Vagina (tissue), 2 donors: ENCODE measurements at regions not wholly inside any gene's neighbourhood (a gene's known extent, or its start where the extent isn't known, plus 50 kb on each side); places are given as distances from the start of the nearest gene placed in this dataset.

Source experiments
- DNase-seq, 2 donors: peaks; one replicate each; pipeline ENCODE4 v3.0.0-alpha.2; 2017; ENCODE audit errors: extremely low spot score in 2 of 2
- H3K27ac ChIP-seq: fragments of 200-600 bp; sonication (generic); one replicate; pipeline ENCODE4 v1.5.1; 2019
- H3K27me3 ChIP-seq: fragments of 200-600 bp; sonication (generic); one replicate; pipeline ENCODE4 v1.5.1; 2019
- H3K36me3 ChIP-seq, 2 donors: fragments of 200-600 bp; sonication (generic); one replicate each; pipeline ENCODE4 v1.5.1; 2017 to 2019
- H3K4me1 ChIP-seq: fragments of 200-600 bp; sonication (generic); one replicate; pipeline ENCODE4 v1.5.1; 2019
- H3K4me3 ChIP-seq, 2 donors: fragments of 200-600 bp; sonication (generic); 1 replicate in 1 of 2; 2 replicates in 1 of 2; pipeline ENCODE4 v1.5.1; 2016 to 2019
- H3K9me3 ChIP-seq: fragments of 200-600 bp; sonication (generic); one replicate; pipeline ENCODE4 v1.5.1; 2019
- POLR2A ChIP-seq, 2 donors: fragments of 450-650 bp; IDR thresholded peaks; one replicate each; pipeline ENCODE4 v1.6.1; 2017; ENCODE audit warnings: antibody characterized with exemption in 2 of 2, mild to moderate bottlenecking in 2 of 2, moderate library complexity in 2 of 2
- POLR2AphosphoS5 ChIP-seq, 2 donors: sonication (generic); formaldehyde crosslinking; IDR thresholded peaks; one replicate each; pipeline ENCODE4 v1.9.0; 2017; ENCODE audit warnings: antibody characterized with exemption in 2 of 2, mild to moderate bottlenecking in 2 of 2, low read depth in 1 of 2; ENCODE audit not compliant: insufficient read depth in 1 of 2
- intact Hi-C: fragments of 100-400 bp; cut with DNase I; formaldehyde crosslinking; loops from one replicate; pipeline ENCODE4 v1.15.1; 2023
- TF ChIP-seq, protein P1 (sequence below), 3 experiments: fragments of 450-650 bp in 2 of 3; fragments of 200-600 bp in 1 of 3; sonication (generic) in 1 of 3; IDR thresholded peaks; one replicate each; pipeline ENCODE4 v1.5.1; 2017 to 2019; ENCODE audit warnings: antibody characterized with exemption in 3 of 3, mild to moderate bottlenecking in 2 of 3, moderate library complexity in 2 of 3

DNA sequence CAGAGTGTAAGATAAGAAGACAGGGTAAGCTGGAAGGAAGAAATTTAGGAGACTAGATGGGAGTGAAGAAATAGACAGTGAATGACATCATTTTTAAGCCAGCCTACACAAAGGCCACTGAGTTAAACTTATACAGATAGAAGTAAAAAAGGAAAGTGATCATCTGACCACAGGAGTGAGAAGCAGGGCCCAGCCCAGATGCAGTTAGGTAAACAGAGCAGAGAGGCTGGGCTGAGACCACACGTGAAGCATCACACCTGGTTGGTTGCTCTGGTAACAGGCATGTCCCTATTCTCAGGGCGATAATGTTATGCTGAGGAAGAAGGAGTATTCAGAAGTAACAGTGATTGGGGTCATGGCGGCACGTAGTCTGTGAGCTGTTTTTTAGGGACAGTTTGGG, 1079.4 kb downstream of the AACS start:
- intact Hi-C loops, result no loop called here
- no peaks in the 10 kb centered on the region for H3K36me3 ChIP-seq
- TF ChIP-seq, protein P1, sequence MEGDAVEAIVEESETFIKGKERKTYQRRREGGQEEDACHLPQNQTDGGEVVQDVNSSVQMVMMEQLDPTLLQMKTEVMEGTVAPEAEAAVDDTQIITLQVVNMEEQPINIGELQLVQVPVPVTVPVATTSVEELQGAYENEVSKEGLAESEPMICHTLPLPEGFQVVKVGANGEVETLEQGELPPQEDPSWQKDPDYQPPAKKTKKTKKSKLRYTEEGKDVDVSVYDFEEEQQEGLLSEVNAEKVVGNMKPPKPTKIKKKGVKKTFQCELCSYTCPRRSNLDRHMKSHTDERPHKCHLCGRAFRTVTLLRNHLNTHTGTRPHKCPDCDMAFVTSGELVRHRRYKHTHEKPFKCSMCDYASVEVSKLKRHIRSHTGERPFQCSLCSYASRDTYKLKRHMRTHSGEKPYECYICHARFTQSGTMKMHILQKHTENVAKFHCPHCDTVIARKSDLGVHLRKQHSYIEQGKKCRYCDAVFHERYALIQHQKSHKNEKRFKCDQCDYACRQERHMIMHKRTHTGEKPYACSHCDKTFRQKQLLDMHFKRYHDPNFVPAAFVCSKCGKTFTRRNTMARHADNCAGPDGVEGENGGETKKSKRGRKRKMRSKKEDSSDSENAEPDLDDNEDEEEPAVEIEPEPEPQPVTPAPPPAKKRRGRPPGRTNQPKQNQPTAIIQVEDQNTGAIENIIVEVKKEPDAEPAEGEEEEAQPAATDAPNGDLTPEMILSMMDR (IDR thresholded peaks at IDR 0.05), result no peak
- TF ChIP-seq POLR2A (IDR thresholded peaks at IDR 0.05), result no peak
- TF ChIP-seq POLR2AphosphoS5 (IDR thresholded peaks at IDR 0.05; ENCODE audit: insufficient read depth in 1 of 2, low read depth in 1 of 2), result no peak

DNA sequence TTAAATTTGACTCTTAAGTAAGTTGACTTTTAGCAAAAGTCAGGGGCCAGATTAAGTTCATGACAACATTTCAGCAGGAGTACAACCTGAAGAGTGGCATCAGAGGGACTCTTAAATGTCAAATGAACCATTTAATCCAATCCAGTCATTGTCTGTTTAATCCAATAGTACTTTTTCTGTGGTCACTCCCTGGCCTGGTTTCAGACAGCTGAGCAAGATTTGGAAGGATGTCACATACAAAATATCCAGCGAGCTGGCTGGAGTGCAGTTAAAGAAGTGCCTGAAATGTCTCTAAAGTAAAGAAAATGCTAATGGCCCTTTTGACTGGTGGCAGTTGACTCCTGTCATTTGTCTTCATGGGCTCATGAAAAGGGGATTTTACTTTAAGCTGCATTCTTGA, 1082.1 kb downstream of the AACS start:
- Histone ChIP-seq H3K27me3 (no peaks in the 10 kb centered on the region), H3K4me1 (no peaks in the 10 kb centered on the region), H3K27ac (no peak overlapping the region), H3K9me3 (no peaks in the 10 kb centered on the region), H3K36me3 (no peaks in the 10 kb centered on the region), H3K4me3 (no peak overlapping the region)
- no peak for DNase-seq
- intact Hi-C loops, result no loop called here
- TF ChIP-seq POLR2AphosphoS5 (IDR thresholded peaks at IDR 0.05; ENCODE audit: insufficient read depth in 1 of 2, low read depth in 1 of 2) (no peak), POLR2A (IDR thresholded peaks at IDR 0.05) (no peak)
- TF ChIP-seq, protein P1 (IDR thresholded peaks at IDR 0.05), result no peak

More for the DNA sequence above, 1079.4 kb downstream of the AACS start:
- DNase-seq, result no peak
- Histone ChIP-seq H3K4me1 (no peaks in the 10 kb centered on the region), H3K27me3 (no peaks in the 10 kb centered on the region), H3K4me3 (no peak overlapping the region), H3K9me3 (no peaks in the 10 kb centered on the region), H3K27ac (no peak overlapping the region)

DNA sequence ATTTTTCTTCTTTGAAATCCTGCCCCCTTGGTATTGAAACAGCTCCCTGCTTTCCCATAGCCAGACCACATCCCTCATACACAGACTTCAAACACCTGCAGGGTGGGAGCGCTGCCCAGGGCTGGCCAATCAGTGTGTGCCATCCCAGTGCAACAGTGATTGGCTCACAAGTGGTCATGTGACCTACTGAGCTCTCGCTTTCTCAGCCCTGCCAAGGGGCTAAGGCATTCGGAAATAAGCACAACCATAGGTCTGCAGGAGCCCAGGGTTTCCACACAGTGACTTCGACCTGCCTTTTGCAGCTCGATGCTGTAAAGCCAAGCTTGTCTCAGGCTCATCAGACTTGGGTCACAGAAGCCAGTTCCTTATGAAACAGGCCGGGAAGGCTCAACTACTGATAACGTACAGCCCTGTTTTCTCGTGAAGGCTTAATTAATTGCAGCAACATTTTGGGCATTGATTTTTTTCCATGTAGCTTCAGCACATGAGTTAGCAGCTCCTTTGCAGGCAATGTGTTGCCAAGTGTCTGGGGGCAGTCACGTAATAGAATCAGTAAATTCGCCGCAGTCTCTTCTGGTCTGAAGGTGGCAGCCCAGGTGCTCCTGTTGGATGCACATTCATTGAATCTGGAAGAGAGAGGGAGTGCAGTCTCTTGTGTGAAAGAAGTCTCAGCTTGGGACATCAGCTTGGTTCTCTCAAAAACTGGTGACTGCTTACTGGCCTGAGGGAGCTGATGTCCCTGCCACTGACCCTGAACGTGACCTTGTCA, 1091.8 kb downstream of the AACS start:
- Histone ChIP-seq H3K27me3 (no peaks in the 10 kb centered on the region), H3K9me3 (no peaks in the 10 kb centered on the region), H3K36me3 (no peaks in the 10 kb centered on the region), H3K4me3 (no peak overlapping the region), H3K27ac (no peak overlapping the region), H3K4me1 (no peaks in the 10 kb centered on the region)
- intact Hi-C loops, result no loop called here
- TF ChIP-seq, protein P1 (IDR thresholded peaks at IDR 0.05), result no peak
- TF ChIP-seq POLR2A (IDR thresholded peaks at IDR 0.05) (no peak), POLR2AphosphoS5 (IDR thresholded peaks at IDR 0.05; ENCODE audit: insufficient read depth in 1 of 2, low read depth in 1 of 2) (no peak)
- DNase-seq, result no peak

DNA sequence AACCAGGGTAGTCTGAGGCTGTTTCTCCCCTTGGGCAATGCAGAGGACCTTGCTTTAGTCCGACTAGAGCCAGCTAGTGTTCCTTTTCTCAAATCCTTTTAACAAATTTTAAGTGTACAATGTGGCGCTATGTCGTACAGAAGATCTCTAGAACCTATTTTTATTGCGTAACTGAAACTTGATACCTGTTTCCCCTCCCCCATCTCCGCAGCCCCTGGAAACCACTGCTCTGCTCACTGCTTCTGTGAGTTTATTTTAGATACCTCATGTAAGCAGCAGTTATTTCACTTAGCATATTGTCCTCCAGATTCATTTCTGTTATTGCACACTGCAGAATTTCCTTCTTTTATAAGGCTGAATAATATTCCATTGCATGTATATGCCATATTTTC, 1092.3 kb downstream of the AACS start:
- Histone ChIP-seq H3K27ac (no peak overlapping the region), H3K27me3 (no peaks in the 10 kb centered on the region), H3K36me3 (no peaks in the 10 kb centered on the region), H3K4me1 (no peaks in the 10 kb centered on the region), H3K9me3 (no peaks in the 10 kb centered on the region), H3K4me3 (no peak overlapping the region)
- no peak for DNase-seq
- intact Hi-C loops, result no loop called here
- TF ChIP-seq POLR2A (IDR thresholded peaks at IDR 0.05) (no peak), POLR2AphosphoS5 (IDR thresholded peaks at IDR 0.05; ENCODE audit: insufficient read depth in 1 of 2, low read depth in 1 of 2) (no peak)
- TF ChIP-seq, protein P1 (IDR thresholded peaks at IDR 0.05), result no peak

DNA sequence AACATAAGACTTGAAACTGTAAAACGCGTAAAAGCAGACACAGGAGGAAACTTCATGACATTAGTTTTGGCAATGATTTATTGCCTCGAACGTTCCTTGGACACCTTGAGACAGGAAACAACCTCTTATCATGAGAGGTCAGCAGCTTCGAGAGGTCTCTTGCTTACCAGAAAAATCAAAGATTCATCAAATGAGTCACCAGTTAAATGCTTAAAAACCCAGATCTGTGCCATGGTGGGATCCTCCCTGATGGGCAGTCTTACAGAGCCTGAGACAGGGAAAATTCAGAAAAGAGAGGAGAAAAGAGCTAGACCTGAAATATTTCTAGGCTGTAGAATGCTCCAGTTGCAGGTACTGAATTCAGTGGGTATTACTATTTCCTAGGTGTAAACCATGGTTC, 1093.9 kb downstream of the AACS start:
- Histone ChIP-seq H3K9me3 (no peaks in the 10 kb centered on the region), H3K4me1 (no peaks in the 10 kb centered on the region), H3K36me3 (no peaks in the 10 kb centered on the region), H3K27ac (no peak overlapping the region), H3K27me3 (no peaks in the 10 kb centered on the region), H3K4me3 (no peak overlapping the region)
- no peak for DNase-seq
- TF ChIP-seq, protein P1 (IDR thresholded peaks at IDR 0.05), result no peak
- TF ChIP-seq POLR2AphosphoS5 (IDR thresholded peaks at IDR 0.05; ENCODE audit: insufficient read depth in 1 of 2, low read depth in 1 of 2), result no peak
- TF ChIP-seq POLR2A (IDR thresholded peaks at IDR 0.05), result no peak
- intact Hi-C loops, result no loop called here
